ENCODE measurements at regions not wholly inside any gene's neighbourhood (a gene's known extent, or its start where the extent isn't known, plus 50 kb on each side); places are given as distances from the start of the nearest gene placed in this dataset.

DNA sequence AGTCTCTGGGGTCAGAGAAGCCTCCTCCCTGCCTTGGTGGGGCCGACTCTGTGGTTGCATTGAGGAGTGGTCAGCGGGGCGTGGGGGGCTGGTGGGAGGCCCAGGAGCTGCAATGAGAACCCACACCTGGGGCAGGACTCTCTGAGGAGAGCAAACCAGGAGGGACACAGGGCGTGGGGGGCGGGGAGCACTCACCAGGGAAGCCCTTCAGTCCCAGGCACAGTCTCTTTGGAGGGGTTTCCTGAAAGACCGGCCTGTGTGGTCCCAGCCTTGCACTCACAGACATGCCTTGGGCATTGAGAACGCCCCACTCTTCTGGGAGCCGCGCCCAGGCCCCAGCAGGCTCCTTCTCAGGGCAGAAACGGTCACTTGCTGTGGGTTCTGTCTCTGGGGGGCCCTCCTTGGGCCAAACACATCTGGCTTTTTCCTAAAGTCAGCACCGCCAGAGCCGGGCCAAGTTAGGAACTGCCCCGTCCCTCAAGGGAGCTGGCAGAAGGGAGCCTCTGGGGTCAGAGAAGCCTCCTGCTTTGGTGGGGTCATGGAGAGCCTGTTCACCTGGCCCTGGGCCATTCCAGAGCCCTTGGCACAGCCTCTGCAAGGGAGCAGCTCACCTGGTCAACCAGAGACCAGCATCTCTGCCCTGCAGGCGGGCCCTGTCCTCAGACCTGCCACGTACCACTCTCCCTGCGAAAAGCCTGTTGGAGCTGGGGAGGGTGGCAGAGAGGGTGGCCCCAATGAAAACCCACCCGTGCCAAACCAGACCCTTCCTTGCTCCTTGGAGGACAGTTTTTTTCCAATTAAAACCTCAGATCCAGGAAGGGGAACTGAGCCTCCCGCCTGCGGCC, 59.9 kb upstream of the TTC34 start:
- WGBS (ENCODE audit: insufficient coverage) = 81% methylated on average over 13 of the region's 19 CpGs
- no peak for DNase-seq
- ChIA-PET POLR2A (no interaction called here), CTCF (no interaction called here)
- Histone ChIP-seq H3K27me3 (replicated peaks in 1 of 2; ENCODE audit: control insufficient read depth in 2 of 2, extremely low read depth in 1 of 2, insufficient read depth in 2 of 2, low read length in 1 of 2) (peaks cover 0 to 35% of the 10 kb centered on the region in 2 experiments), H3K4me1 (ENCODE audit: control insufficient read depth in 1 of 2, extremely low read depth in 1 of 2, insufficient read depth in 2 of 2, low read length in 2 of 2) (peaks cover 0 to 17% of the 10 kb centered on the region in 2 experiments), H3K4me3 (ENCODE audit: control insufficient read depth in 1 of 2, extremely low read depth in 1 of 2, low read length in 1 of 2) (no peak overlapping the region), H3K36me3 (ENCODE audit: control insufficient read depth in 2 of 2, extremely low read depth in 1 of 2, insufficient read depth in 1 of 2, low read length in 1 of 2) (no peaks in the 10 kb centered on the region), H3K9me3 (no peaks in the 10 kb centered on the region), H3K27ac (ENCODE audit: low read length) (no peak overlapping the region)
- peaks cover 0 to 10% (median 0%) of the 10 kb centered on the region in 3 donors for H3K4me1 Mint-ChIP-seq
- H3K27ac Mint-ChIP-seq = no peak overlapping the region
- no peaks in the 10 kb centered on the region for H3K9me3 Mint-ChIP-seq
- ATAC-seq (replicated peaks in 1 of 4) = no peak
- H3K27me3 Mint-ChIP-seq = peaks cover 0 to 7% of the 10 kb centered on the region in 2 donors
- no peak overlapping the region for H3K4me3 Mint-ChIP-seq
- no peaks in the 10 kb centered on the region for H3K36me3 Mint-ChIP-seq

DNA sequence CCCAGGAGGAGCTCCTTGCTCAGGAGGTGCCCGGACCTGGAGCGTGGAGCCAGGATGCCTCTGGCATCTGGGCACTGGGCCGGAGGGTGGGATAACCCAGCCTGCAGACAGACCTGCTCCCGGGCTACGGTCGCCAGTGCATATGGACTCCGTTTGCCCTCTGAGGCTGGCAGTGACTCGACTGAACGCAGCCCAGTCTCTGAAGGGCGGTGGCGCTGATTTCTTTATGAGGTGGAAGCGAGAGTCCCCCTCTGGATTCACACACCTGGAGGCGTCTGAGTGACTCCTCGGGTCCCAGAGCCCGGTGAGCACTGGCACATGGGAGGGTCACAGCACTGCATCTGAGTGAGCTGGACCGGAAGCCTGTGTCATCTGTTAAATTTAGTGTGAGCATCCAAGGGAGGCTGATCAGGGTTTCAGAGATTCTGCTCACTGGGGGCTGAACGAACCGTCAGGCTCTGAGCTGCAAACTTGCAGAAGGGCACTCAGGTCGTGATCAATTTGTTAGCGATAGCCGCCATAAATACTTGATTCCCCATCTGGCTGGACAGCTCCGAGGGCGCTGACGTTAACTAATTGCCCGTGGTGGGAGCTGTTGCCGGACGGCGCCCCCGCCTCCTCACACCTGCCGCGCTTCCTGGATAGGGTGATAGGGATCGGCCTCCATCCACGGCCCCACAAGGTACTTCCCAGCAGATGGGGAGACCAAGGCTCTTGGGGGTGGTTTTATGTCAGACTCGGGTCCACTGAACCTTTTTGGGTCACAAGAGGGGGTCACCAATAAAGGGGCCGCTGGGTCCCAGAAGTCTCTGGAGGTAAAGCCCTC, 60.7 kb upstream of the TTC34 start:
- Histone ChIP-seq H3K4me3 (ENCODE audit: control insufficient read depth in 1 of 2, extremely low read depth in 1 of 2, low read length in 1 of 2) (no peak overlapping the region), H3K27me3 (replicated peaks in 1 of 2; ENCODE audit: control insufficient read depth in 2 of 2, extremely low read depth in 1 of 2, insufficient read depth in 2 of 2, low read length in 1 of 2) (peaks cover 0 to 36% of the 10 kb centered on the region in 2 experiments), H3K27ac (ENCODE audit: low read length) (no peak overlapping the region), H3K36me3 (ENCODE audit: control insufficient read depth in 2 of 2, extremely low read depth in 1 of 2, insufficient read depth in 1 of 2, low read length in 1 of 2) (no peaks in the 10 kb centered on the region), H3K4me1 (ENCODE audit: control insufficient read depth in 1 of 2, extremely low read depth in 1 of 2, insufficient read depth in 2 of 2, low read length in 2 of 2) (peaks cover 0 to 17% of the 10 kb centered on the region in 2 experiments), H3K9me3 (no peaks in the 10 kb centered on the region)
- H3K9me3 Mint-ChIP-seq = no peaks in the 10 kb centered on the region
- H3K4me3 Mint-ChIP-seq = no peak overlapping the region
- CTCF ChIA-PET = no interaction called here
- ATAC-seq (replicated peaks in 1 of 4) (no peak), DNase-seq (no peak)
- POLR2A ChIA-PET = no interaction called here
- H3K4me1 Mint-ChIP-seq = peaks cover 0 to 10% (median 0%) of the 10 kb centered on the region in 3 donors
- WGBS (ENCODE audit: insufficient coverage) = 73% methylated on average over 25 of the region's 35 CpGs
- H3K27me3 Mint-ChIP-seq = peaks cover 0 to 6% of the 10 kb centered on the region in 2 donors
- no peaks in the 10 kb centered on the region for H3K36me3 Mint-ChIP-seq
- H3K27ac Mint-ChIP-seq = no peak overlapping the region

DNA sequence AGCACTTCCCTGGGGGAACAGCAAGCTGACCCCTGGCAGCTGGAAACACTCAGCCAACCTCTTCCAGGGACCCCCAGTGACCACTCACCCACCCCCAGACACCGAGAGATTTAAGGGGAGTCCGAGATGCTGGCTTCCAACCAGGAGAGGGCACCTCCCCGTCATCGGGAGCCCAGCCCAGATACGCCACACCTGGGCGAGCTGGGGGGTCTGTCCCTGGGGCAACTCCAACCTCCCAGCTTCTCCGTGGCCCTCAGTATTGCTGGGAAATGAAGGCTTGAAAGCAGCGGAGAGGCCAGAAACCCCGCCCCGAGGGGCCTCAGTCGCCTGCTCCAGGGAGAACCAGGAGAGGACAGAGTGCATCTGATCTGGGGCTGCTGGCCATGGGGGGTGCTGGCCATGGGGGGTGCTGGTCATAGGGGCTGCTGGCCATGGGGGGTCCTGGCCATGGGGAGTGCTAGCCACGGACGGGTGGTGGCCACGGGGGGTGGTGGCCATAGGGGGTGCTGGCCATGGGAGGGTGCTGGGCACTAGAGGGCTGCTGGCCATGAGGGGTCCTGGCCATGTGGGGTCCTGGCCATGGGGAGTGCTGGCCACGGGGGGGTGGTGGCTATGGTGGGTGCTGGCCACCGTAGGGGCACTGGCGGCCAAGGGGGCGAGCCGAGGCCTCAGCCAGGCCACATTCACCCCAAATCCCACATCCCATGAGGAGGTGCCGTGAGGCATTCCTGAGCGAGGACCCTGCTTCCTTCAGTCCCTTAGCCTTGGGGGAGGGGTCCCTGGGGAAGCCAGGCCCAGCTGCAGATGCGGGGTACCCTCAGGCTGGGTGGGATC, 61.5 kb upstream of the TTC34 start:
- Histone ChIP-seq H3K27me3 (replicated peaks in 1 of 2; ENCODE audit: control insufficient read depth in 2 of 2, extremely low read depth in 1 of 2, insufficient read depth in 2 of 2, low read length in 1 of 2) (peaks cover 0 to 43% of the 10 kb centered on the region in 2 experiments), H3K36me3 (ENCODE audit: control insufficient read depth in 2 of 2, extremely low read depth in 1 of 2, insufficient read depth in 1 of 2, low read length in 1 of 2) (no peaks in the 10 kb centered on the region), H3K4me3 (ENCODE audit: control insufficient read depth in 1 of 2, extremely low read depth in 1 of 2, low read length in 1 of 2) (no peak overlapping the region), H3K4me1 (ENCODE audit: control insufficient read depth in 1 of 2, extremely low read depth in 1 of 2, insufficient read depth in 2 of 2, low read length in 2 of 2) (peaks cover 0 to 17% of the 10 kb centered on the region in 2 experiments), H3K9me3 (no peaks in the 10 kb centered on the region), H3K27ac (ENCODE audit: low read length) (no peak overlapping the region)
- 74% methylated on average over 10 of the region's 22 CpGs for WGBS (ENCODE audit: insufficient coverage)
- H3K4me1 Mint-ChIP-seq = peaks cover 0 to 10% (median 0%) of the 10 kb centered on the region in 3 donors
- H3K9me3 Mint-ChIP-seq = no peaks in the 10 kb centered on the region
- no peak for ATAC-seq (replicated peaks in 1 of 4)
- ChIA-PET POLR2A (no interaction called here), CTCF (no interaction called here)
- H3K27ac Mint-ChIP-seq = no peak overlapping the region
- no peak for DNase-seq
- no peaks in the 10 kb centered on the region for H3K36me3 Mint-ChIP-seq
- H3K4me3 Mint-ChIP-seq = peak overlapping the region in 1 of 3 donors; percentile 10
- peaks cover 0 to 6% of the 10 kb centered on the region in 2 donors for H3K27me3 Mint-ChIP-seq

DNA sequence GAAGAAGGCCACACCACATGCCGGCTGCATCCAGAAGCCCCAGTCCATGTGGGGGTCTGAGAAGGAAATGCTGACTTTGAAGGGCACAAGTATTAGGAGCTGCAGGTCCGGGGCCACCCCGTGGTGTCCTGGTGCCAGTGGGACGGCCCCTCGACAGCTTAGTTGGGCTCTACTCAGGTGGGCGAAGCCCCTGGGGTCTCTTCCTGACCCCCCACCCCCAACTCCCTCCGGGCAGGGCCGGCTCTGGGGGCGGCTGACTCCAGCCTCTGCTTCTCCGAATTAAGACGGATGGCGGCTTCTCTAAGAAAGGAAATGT, 62.1 kb upstream of the TTC34 start:
- Histone ChIP-seq H3K4me3 (ENCODE audit: control insufficient read depth in 1 of 2, extremely low read depth in 1 of 2, low read length in 1 of 2) (no peak overlapping the region), H3K36me3 (ENCODE audit: control insufficient read depth in 2 of 2, extremely low read depth in 1 of 2, insufficient read depth in 1 of 2, low read length in 1 of 2) (no peaks in the 10 kb centered on the region), H3K9me3 (no peaks in the 10 kb centered on the region), H3K27me3 (replicated peaks in 1 of 2; ENCODE audit: control insufficient read depth in 2 of 2, extremely low read depth in 1 of 2, insufficient read depth in 2 of 2, low read length in 1 of 2) (peaks cover 0 to 42% of the 10 kb centered on the region in 2 experiments), H3K4me1 (ENCODE audit: control insufficient read depth in 1 of 2, extremely low read depth in 1 of 2, insufficient read depth in 2 of 2, low read length in 2 of 2) (peaks cover 0 to 17% of the 10 kb centered on the region in 2 experiments), H3K27ac (ENCODE audit: low read length) (no peak overlapping the region)
- Mint-ChIP-seq H3K27ac (no peak overlapping the region), H3K27me3 (peaks cover 0 to 6% of the 10 kb centered on the region in 2 donors), H3K4me1 (peaks cover 0 to 7% (median 0%) of the 10 kb centered on the region in 3 donors), H3K36me3 (no peaks in the 10 kb centered on the region), H3K4me3 (peak overlapping the region in 1 of 3 donors; percentile 10), H3K9me3 (no peaks in the 10 kb centered on the region)
- DNase-seq (peak in 1 of 35 experiments; percentile 8), ATAC-seq (replicated peaks in 1 of 4) (peak in 1 of 4 experiments; percentile 46)
- CTCF ChIA-PET = no interaction called here
- POLR2A ChIA-PET = no interaction called here
- WGBS (ENCODE audit: insufficient coverage) = 7% methylated on average over 2 of the region's 12 CpGs

DNA sequence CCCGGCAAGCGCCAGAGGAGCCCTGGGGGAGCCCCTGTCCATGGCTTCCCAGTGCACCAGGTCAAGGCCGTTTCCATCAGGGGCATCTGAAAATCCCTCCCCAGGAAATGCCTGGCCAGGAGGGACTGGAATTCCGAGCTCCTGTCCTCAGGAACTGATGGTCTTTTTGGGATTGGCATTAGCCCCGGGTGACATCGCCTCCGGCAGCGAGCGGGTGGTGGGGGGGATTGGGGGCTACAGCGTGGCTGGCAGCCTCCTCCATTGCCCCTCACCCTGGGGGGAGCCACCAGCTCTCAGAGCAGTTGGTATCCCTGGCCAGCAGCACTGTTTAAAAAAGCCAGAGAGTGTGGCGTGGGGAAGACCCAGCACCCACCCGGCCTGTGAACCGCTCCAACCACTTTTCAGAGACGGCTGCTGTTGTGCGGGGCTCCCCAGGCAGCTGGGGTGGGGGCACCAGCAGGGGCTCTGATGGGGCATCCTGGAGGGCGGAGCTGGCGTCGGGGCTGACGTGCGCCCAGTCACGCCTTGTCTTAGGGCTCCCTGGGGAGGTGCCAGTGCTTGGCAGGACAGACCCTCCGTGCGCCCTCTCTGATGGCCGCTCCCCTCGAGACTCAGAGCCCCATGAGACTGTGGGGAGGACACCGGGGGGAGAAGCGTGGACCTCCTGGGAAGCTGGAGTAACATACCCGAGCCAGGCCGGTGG, 62.9 kb upstream of the TTC34 start:
- Mint-ChIP-seq H3K4me1 (peaks cover 0 to 4% (median 0%) of the 10 kb centered on the region in 3 donors), H3K27me3 (peaks cover 0 to 6% of the 10 kb centered on the region in 2 donors), H3K9me3 (no peaks in the 10 kb centered on the region), H3K36me3 (no peaks in the 10 kb centered on the region), H3K4me3 (peak overlapping the region in 1 of 3 donors; percentile 10), H3K27ac (no peak overlapping the region)
- DNase-seq (no peak), ATAC-seq (replicated peaks in 1 of 4) (no peak)
- Histone ChIP-seq H3K4me3 (ENCODE audit: control insufficient read depth in 1 of 2, extremely low read depth in 1 of 2, low read length in 1 of 2) (no peak overlapping the region), H3K27ac (ENCODE audit: low read length) (no peak overlapping the region), H3K4me1 (ENCODE audit: control insufficient read depth in 1 of 2, extremely low read depth in 1 of 2, insufficient read depth in 2 of 2, low read length in 2 of 2) (peaks cover 0 to 17% of the 10 kb centered on the region in 2 experiments), H3K9me3 (no peaks in the 10 kb centered on the region), H3K36me3 (ENCODE audit: control insufficient read depth in 2 of 2, extremely low read depth in 1 of 2, insufficient read depth in 1 of 2, low read length in 1 of 2) (no peaks in the 10 kb centered on the region), H3K27me3 (replicated peaks in 1 of 2; ENCODE audit: control insufficient read depth in 2 of 2, extremely low read depth in 1 of 2, insufficient read depth in 2 of 2, low read length in 1 of 2) (peaks cover 0 to 44% of the 10 kb centered on the region in 2 experiments)
- 73% methylated on average over 25 of the region's 29 CpGs for WGBS (ENCODE audit: insufficient coverage)
- ChIA-PET CTCF (no interaction called here), POLR2A (no interaction called here)
